NCI-H2081 (cell line): ENCODE measurements at regions not wholly inside any gene's neighbourhood (a gene's known extent, or its start where the extent isn't known, plus 50 kb on each side); places are given as distances from the start of the nearest gene placed in this dataset.
"Not testable (repeated sequence)": the region's sequence is repeated elsewhere in the genome, so short reads cannot be mapped to it uniquely, and the experiment has no call there.

Experiments
- DNase-seq, 2 experiments: peaks; one replicate each; lab custom pipeline; 2025; lab: John Stamatoyannopoulos, UW

GRCh38 chr7:69076566-69076965, 521.7 kb upstream of the AUTS2 start:
- DNase-seq, result no peak

GRCh38 chr7:69078997-69079769, 519.1 kb upstream of the AUTS2 start:
- DNase-seq, result no peak

GRCh38 chr7:69087281-69087680, 511.0 kb upstream of the AUTS2 start:
- DNase-seq, result not testable (repeated sequence)

- DNase-seq, result no peak
Measured at GRCh38 chr7:69088185-69088584, 510.1 kb upstream of the AUTS2 start.

- no peak for DNase-seq
Measured at GRCh38 chr7:69090936-69091335, 507.3 kb upstream of the AUTS2 start.

GRCh38 chr7:69091521-69091920, 506.8 kb upstream of the AUTS2 start:
- DNase-seq, result no peak

GRCh38 chr7:69095127-69095526, 503.1 kb upstream of the AUTS2 start:
- no peak for DNase-seq

GRCh38 chr7:69095649-69096048, 502.6 kb upstream of the AUTS2 start:
- no peak for DNase-seq

GRCh38 chr7:69104023-69104422, 494.3 kb upstream of the AUTS2 start:
- DNase-seq, result no peak

- no peak for DNase-seq
Measured at GRCh38 chr7:69105092-69105491, 493.2 kb upstream of the AUTS2 start.

- no peak for DNase-seq
Measured at GRCh38 chr7:69105981-69106380, 492.3 kb upstream of the AUTS2 start.

- not testable (repeated sequence) for DNase-seq
Measured at GRCh38 chr7:69106449-69106848, 491.8 kb upstream of the AUTS2 start.

GRCh38 chr7:69106946-69107345, 491.3 kb upstream of the AUTS2 start:
- DNase-seq, result not testable (repeated sequence)

- DNase-seq, result no peak
Measured at GRCh38 chr7:69108097-69108496, 490.2 kb upstream of the AUTS2 start.

- peak in 1 of 2 experiments; percentile 17 for DNase-seq
Measured at GRCh38 chr7:69109246-69109645, 489.0 kb upstream of the AUTS2 start.

GRCh38 chr7:69109879-69110278, 488.4 kb upstream of the AUTS2 start:
- DNase-seq, result no peak

GRCh38 chr7:69110450-69111050, 487.7 kb upstream of the AUTS2 start:
- no peak for DNase-seq

- DNase-seq, result no peak
Measured at GRCh38 chr7:69114374-69114773, 483.9 kb upstream of the AUTS2 start.

- no peak for DNase-seq
Measured at GRCh38 chr7:69115788-69116187, 482.5 kb upstream of the AUTS2 start.

- not testable (repeated sequence) for DNase-seq
Measured at GRCh38 chr7:69116196-69116595, 482.1 kb upstream of the AUTS2 start.

- DNase-seq, result peak; percentile 7 to 51
Measured at GRCh38 chr7:69122953-69123352, 475.3 kb upstream of the AUTS2 start.

- no peak for DNase-seq
Measured at GRCh38 chr7:69126896-69127479, 471.3 kb upstream of the AUTS2 start.

- DNase-seq, result no peak
Measured at GRCh38 chr7:69129524-69129923, 468.8 kb upstream of the AUTS2 start.
